Endothelial cell (in vitro differentiated cells): ENCODE measurements at regions not wholly inside any gene's neighbourhood (a gene's known extent, or its start where the extent isn't known, plus 50 kb on each side); places are given as distances from the start of the nearest gene placed in this dataset.

Experiments used
- DNase-seq: peaks from one replicate; pipeline ENCODE4 v3.0.0; 2021; ENCODE audit warnings: low spot score
- H3K27ac Mint-ChIP-seq: one replicate; pipeline ENCODE4 v1.8.0; 2021; ENCODE audit warnings: mixed read lengths, inconsistent platforms; ENCODE audit not compliant: unreplicated experiment
- H3K27me3 Mint-ChIP-seq: one replicate; pipeline ENCODE4 v1.8.0; 2021; ENCODE audit warnings: mild to moderate bottlenecking, moderate library complexity, mixed read lengths, inconsistent platforms; ENCODE audit not compliant: unreplicated experiment
- H3K36me3 Mint-ChIP-seq: one replicate; pipeline ENCODE4 v1.8.0; 2021; ENCODE audit warnings: mild to moderate bottlenecking, low read depth, mixed read lengths, inconsistent platforms; ENCODE audit not compliant: unreplicated experiment
- H3K4me1 Mint-ChIP-seq: one replicate; pipeline ENCODE4 v1.8.0; 2021; ENCODE audit warnings: mild to moderate bottlenecking, mixed read lengths, inconsistent platforms; ENCODE audit not compliant: unreplicated experiment
- H3K4me3 Mint-ChIP-seq: one replicate; pipeline ENCODE4 v1.8.0; 2021; ENCODE audit warnings: mild to moderate bottlenecking, mixed read lengths, inconsistent platforms; ENCODE audit not compliant: unreplicated experiment
- H3K9me3 Mint-ChIP-seq: one replicate; pipeline ENCODE4 v1.8.0; 2021; ENCODE audit warnings: mixed read lengths, inconsistent platforms; ENCODE audit not compliant: unreplicated experiment
- TF ChIP-seq, protein P1 (sequence below): fragments of 200-600 bp; sonication (generic); IDR thresholded peaks from one replicate; pipeline ENCODE4 v1.5.0; 2021; ENCODE audit warnings: antibody characterized with exemption; ENCODE audit not compliant: unreplicated experiment

DNA sequence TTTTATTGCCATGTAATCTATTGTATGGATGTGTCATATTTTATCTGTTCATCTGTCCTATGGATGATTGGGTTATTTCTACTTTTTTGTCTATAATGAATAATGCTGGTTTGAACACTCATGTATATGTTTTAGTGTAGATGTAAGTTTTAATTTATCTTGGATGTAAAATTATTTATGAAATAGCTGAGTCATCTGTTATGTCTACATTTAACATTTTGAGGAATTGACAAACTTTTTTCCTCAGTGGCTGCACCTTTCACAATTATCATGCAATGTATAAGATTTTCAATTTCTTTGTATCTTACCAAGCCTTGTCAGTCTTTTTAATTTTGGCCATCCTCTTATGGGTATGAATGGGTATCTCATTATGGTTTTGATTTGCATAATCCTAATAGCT is 666.4 kb downstream of the DIPK2A start:
- TF ChIP-seq, protein P1, sequence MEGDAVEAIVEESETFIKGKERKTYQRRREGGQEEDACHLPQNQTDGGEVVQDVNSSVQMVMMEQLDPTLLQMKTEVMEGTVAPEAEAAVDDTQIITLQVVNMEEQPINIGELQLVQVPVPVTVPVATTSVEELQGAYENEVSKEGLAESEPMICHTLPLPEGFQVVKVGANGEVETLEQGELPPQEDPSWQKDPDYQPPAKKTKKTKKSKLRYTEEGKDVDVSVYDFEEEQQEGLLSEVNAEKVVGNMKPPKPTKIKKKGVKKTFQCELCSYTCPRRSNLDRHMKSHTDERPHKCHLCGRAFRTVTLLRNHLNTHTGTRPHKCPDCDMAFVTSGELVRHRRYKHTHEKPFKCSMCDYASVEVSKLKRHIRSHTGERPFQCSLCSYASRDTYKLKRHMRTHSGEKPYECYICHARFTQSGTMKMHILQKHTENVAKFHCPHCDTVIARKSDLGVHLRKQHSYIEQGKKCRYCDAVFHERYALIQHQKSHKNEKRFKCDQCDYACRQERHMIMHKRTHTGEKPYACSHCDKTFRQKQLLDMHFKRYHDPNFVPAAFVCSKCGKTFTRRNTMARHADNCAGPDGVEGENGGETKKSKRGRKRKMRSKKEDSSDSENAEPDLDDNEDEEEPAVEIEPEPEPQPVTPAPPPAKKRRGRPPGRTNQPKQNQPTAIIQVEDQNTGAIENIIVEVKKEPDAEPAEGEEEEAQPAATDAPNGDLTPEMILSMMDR, result no peak

DNA sequence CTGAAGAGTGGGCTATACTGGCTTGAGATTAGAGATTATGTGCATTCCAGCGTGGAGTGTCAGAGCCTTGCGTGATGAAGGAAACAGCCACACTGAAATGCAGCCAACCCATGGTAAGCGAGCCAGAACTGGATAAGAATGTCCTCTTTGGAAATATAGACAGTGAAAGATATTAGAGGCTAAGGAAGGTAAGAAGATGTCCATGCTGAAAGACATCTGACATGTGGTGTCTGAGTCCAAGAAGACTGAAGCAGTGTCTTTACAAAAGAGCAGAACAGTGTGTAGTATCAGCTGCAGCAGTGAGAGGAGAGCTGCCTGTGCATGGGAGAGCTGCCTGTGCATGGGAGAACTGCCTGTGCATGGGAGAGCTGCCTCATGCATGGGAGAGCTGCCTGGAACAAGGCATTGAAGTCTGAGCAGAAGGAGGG is 672.2 kb downstream of the DIPK2A start:
- TF ChIP-seq, protein P1, result no peak
- no peak overlapping the region for H3K4me3 Mint-ChIP-seq
- no peaks in the 10 kb centered on the region for H3K36me3 Mint-ChIP-seq
- H3K9me3 Mint-ChIP-seq, result no peaks in the 10 kb centered on the region
- no peak overlapping the region for H3K27ac Mint-ChIP-seq
- H3K27me3 Mint-ChIP-seq, result no peaks in the 10 kb centered on the region
- no peak for DNase-seq
- no peaks in the 10 kb centered on the region for H3K4me1 Mint-ChIP-seq

More for the DNA sequence above, 666.4 kb downstream of the DIPK2A start:
- Mint-ChIP-seq H3K36me3 (no peaks in the 10 kb centered on the region), H3K4me1 (no peaks in the 10 kb centered on the region), H3K4me3 (no peak overlapping the region), H3K9me3 (no peaks in the 10 kb centered on the region), H3K27ac (no peak overlapping the region), H3K27me3 (no peaks in the 10 kb centered on the region)
- DNase-seq, result no peak

DNA sequence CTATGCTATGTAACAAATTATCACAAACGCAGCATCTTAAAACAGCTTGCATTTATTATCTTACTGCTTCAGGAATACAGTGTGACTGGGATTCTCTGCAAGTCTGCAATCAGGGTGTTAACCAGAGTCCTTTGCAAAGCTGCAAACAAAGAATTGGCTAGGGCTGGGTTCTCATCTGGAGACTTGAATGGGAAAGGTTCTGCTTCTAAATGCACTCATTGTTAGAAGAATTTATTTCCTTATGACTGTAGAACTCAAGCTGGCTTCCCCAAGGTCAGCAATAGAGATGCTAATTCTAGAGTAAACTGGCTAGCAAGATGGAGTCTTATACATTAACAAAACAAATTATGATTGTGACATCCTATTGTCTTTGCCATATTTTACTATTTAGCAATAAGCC is 673.7 kb downstream of the DIPK2A start:
- Mint-ChIP-seq H3K4me1 (no peaks in the 10 kb centered on the region), H3K36me3 (no peaks in the 10 kb centered on the region), H3K27me3 (no peaks in the 10 kb centered on the region), H3K9me3 (no peaks in the 10 kb centered on the region), H3K27ac (no peak overlapping the region), H3K4me3 (no peak overlapping the region)
- DNase-seq, result no peak
- TF ChIP-seq, protein P1, result no peak

DNA sequence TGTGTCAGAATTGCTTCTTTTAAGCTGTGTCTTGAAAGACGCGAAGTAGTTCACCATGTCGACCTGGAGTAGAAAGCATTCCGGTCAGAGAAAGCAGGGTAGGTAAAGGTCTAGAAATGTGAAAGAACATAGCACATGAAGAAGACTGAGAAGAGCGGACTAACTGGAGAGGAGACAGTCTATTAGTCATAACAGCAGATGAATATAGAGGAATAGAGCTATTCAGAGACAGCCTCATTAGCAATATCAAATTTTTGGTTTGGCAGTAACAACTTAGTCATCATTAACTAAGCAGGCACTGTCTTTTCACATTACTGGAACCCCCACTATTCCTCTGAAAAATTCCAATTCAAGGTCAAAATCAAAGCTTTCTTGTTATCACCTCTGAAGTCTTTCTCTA is 678.8 kb downstream of the DIPK2A start:
- TF ChIP-seq, protein P1, result no peak
- no peaks in the 10 kb centered on the region for H3K4me1 Mint-ChIP-seq
- no peaks in the 10 kb centered on the region for H3K36me3 Mint-ChIP-seq
- no peaks in the 10 kb centered on the region for H3K9me3 Mint-ChIP-seq
- no peaks in the 10 kb centered on the region for H3K27me3 Mint-ChIP-seq
- H3K4me3 Mint-ChIP-seq, result no peak overlapping the region
- no peak for DNase-seq
- H3K27ac Mint-ChIP-seq, result no peak overlapping the region

DNA sequence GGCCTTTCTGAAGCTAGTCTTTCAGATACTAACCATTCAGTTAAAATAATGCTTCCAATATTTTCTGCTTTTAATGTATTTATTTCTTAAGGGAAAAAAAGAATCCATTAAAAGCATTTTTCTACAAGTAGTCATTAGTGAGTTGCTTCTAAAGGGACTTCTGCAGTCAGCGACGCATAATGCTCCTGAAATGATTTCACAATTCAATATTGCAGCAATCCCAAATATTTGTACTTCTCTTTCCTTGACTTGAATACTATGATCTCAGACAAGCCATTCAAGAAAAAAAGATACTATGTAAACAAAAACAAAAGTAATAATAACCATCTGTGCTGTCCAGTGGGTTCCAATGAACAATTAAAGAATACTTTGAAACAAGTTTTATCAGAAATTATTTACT is 681.0 kb downstream of the DIPK2A start:
- no peaks in the 10 kb centered on the region for H3K4me1 Mint-ChIP-seq

More for the DNA sequence above, 681.0 kb downstream of the DIPK2A start:
- Mint-ChIP-seq H3K27ac (no peak overlapping the region), H3K9me3 (no peaks in the 10 kb centered on the region), H3K27me3 (no peaks in the 10 kb centered on the region), H3K4me3 (no peak overlapping the region), H3K36me3 (no peaks in the 10 kb centered on the region)
- TF ChIP-seq, protein P1, result no peak
- DNase-seq, result no peak
